HG03135 (cell line): ENCODE measurements at regions not wholly inside any gene's neighbourhood (a gene's known extent, or its start where the extent isn't known, plus 50 kb on each side); places are given as distances from the start of the nearest gene placed in this dataset.

Source experiments
- ATAC-seq: cut with Tn5 transposase; IDR thresholded peaks from one replicate; pipeline ENCODE4 v1.9.1; 2021; ENCODE audit warnings: mild to moderate bottlenecking, moderate library complexity; ENCODE audit not compliant: unreplicated experiment

GRCh38 chr13:72536714-72537394 lies 190.6 kb downstream of the MZT1 start:
- ATAC-seq: no peak

- no peak for ATAC-seq
Measured at GRCh38 chr13:72534951-72535640, 192.3 kb downstream of the MZT1 start.

GRCh38 chr13:72530471-72530870 lies 197.0 kb downstream of the MZT1 start:
- ATAC-seq: no peak

GRCh38 chr13:72527333-72527732 lies 200.1 kb downstream of the MZT1 start:
- no peak for ATAC-seq

GRCh38 chr13:72523593-72523992 lies 203.8 kb downstream of the MZT1 start:
- no peak for ATAC-seq

- no peak for ATAC-seq
Measured at GRCh38 chr13:72523049-72523448, 204.4 kb downstream of the MZT1 start.

GRCh38 chr13:72521940-72522661 lies 205.3 kb downstream of the MZT1 start:
- no peak for ATAC-seq

- no peak for ATAC-seq
Measured at GRCh38 chr13:72514146-72514545, 213.3 kb downstream of the MZT1 start.

GRCh38 chr13:72508392-72508791 lies 219.0 kb downstream of the MZT1 start:
- no peak for ATAC-seq

GRCh38 chr13:72507416-72508199 lies 219.8 kb downstream of the MZT1 start:
- ATAC-seq: no peak

GRCh38 chr13:72506706-72507105 lies 220.7 kb downstream of the MZT1 start:
- no peak for ATAC-seq

- no peak for ATAC-seq
Measured at GRCh38 chr13:72505376-72505775, 222.1 kb downstream of the MZT1 start.

- no peak for ATAC-seq
Measured at GRCh38 chr13:72504131-72504841, 223.1 kb downstream of the MZT1 start.

- ATAC-seq: no peak
Measured at GRCh38 chr13:72500851-72501250, 226.6 kb downstream of the MZT1 start.

GRCh38 chr13:72495681-72496080 lies 231.7 kb downstream of the MZT1 start:
- ATAC-seq: no peak

GRCh38 chr13:72489751-72490150 lies 237.7 kb downstream of the MZT1 start:
- ATAC-seq: no peak

GRCh38 chr13:72473321-72473720 lies 254.1 kb downstream of the MZT1 start:
- ATAC-seq: no peak

- ATAC-seq: no peak
Measured at GRCh38 chr13:72469906-72470305, 257.5 kb downstream of the MZT1 start.

- ATAC-seq: no peak
Measured at GRCh38 chr13:72463561-72463960, 263.9 kb downstream of the MZT1 start.

GRCh38 chr13:72462726-72463125 lies 264.7 kb downstream of the MZT1 start:
- ATAC-seq: no peak

- no peak for ATAC-seq
Measured at GRCh38 chr13:72462166-72462565, 265.3 kb downstream of the MZT1 start.
